ENCODE measurements at regions not wholly inside any gene's neighbourhood (a gene's known extent, or its start where the extent isn't known, plus 50 kb on each side); places are given as distances from the start of the nearest gene placed in this dataset.

DNA sequence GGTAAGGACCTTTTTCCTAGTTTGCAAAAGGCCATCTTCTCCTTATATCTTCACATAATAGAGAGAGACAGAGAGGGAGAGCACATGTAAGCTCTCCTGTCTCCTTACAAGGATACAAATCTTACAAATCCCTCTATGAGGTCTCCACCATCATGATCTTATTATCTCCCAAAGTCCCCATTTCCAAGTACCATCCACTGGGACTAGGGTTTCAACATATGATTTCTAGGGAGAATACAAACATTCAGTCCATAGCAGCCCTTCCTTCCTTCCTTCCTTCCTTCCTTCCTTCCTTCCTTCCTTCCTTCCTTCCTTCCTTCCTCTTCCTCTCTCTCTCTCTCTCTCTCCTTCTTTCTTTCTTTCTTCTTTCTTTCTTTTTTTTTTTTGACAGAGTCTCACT is 1132.9 kb upstream of the WWC1 start:
- TF ChIP-seq, protein P1, sequence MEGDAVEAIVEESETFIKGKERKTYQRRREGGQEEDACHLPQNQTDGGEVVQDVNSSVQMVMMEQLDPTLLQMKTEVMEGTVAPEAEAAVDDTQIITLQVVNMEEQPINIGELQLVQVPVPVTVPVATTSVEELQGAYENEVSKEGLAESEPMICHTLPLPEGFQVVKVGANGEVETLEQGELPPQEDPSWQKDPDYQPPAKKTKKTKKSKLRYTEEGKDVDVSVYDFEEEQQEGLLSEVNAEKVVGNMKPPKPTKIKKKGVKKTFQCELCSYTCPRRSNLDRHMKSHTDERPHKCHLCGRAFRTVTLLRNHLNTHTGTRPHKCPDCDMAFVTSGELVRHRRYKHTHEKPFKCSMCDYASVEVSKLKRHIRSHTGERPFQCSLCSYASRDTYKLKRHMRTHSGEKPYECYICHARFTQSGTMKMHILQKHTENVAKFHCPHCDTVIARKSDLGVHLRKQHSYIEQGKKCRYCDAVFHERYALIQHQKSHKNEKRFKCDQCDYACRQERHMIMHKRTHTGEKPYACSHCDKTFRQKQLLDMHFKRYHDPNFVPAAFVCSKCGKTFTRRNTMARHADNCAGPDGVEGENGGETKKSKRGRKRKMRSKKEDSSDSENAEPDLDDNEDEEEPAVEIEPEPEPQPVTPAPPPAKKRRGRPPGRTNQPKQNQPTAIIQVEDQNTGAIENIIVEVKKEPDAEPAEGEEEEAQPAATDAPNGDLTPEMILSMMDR (conservative IDR thresholded peaks at IDR 0.05; ENCODE audit: low read length): no peak
- no peak for TF ChIP-seq EZH2phosphoT487 (IDR thresholded peaks at IDR 0.05; ENCODE audit: borderline replicate concordance, low read depth, low read length)
